NCI-H2029 treated with DMSO at 0.1 percent for 48 hours (cell line): ENCODE measurements at regions not wholly inside any gene's neighbourhood (a gene's known extent, or its start where the extent isn't known, plus 50 kb on each side); places are given as distances from the start of the nearest gene placed in this dataset.

Source experiments
- DNase-seq: peaks from one replicate; lab custom pipeline; 2025; lab: John Stamatoyannopoulos, UW

- DNase-seq = no peak
Observed at GRCh38 chr10:118537623-118538022, 57.8 kb downstream of the PRLHR start.

GRCh38 chr10:118534136-118534535 is 61.3 kb downstream of the PRLHR start:
- no peak for DNase-seq

GRCh38 chr10:118531105-118531852 is 64.2 kb downstream of the PRLHR start:
- no peak for DNase-seq

GRCh38 chr10:118528426-118528825 is 67.0 kb downstream of the PRLHR start:
- DNase-seq = no peak

GRCh38 chr10:118523775-118524174 is 71.7 kb downstream of the PRLHR start:
- DNase-seq = no peak

GRCh38 chr10:118522791-118523498 is 72.5 kb downstream of the PRLHR start:
- no peak for DNase-seq

- no peak for DNase-seq
Observed at GRCh38 chr10:118521415-118522117, 73.9 kb downstream of the PRLHR start.

GRCh38 chr10:118520116-118520742 is 75.2 kb downstream of the PRLHR start:
- DNase-seq = no peak

GRCh38 chr10:118518095-118518494 is 77.4 kb downstream of the PRLHR start:
- no peak for DNase-seq

- DNase-seq = no peak
Observed at GRCh38 chr10:118516716-118517115, 78.7 kb downstream of the PRLHR start.

GRCh38 chr10:118513174-118513573 is 82.3 kb downstream of the PRLHR start:
- no peak for DNase-seq

GRCh38 chr10:118511711-118512110 is 83.7 kb downstream of the PRLHR start:
- DNase-seq = no peak

GRCh38 chr10:118508863-118509262 is 86.6 kb downstream of the PRLHR start:
- DNase-seq = no peak

- no peak for DNase-seq
Observed at GRCh38 chr10:118508355-118508754, 87.1 kb downstream of the PRLHR start.

GRCh38 chr10:118506671-118507590 is 88.5 kb downstream of the PRLHR start:
- no peak for DNase-seq

- no peak for DNase-seq
Observed at GRCh38 chr10:118505363-118505762, 90.1 kb downstream of the PRLHR start.

GRCh38 chr10:118504467-118505205 is 90.8 kb downstream of the PRLHR start:
- no peak for DNase-seq

- no peak for DNase-seq
Observed at GRCh38 chr10:118504044-118504443, 91.4 kb downstream of the PRLHR start.

- no peak for DNase-seq
Observed at GRCh38 chr10:118503192-118503591, 92.3 kb downstream of the PRLHR start.

- DNase-seq = no peak
Observed at GRCh38 chr10:118501637-118502440, 93.6 kb downstream of the PRLHR start.
